ENCODE measurements at regions not wholly inside any gene's neighbourhood (a gene's known extent, or its start where the extent isn't known, plus 50 kb on each side); places are given as distances from the start of the nearest gene placed in this dataset.

GRCh38 chr4:52234561-52235440 lies 183.7 kb downstream of the SPATA18 start:
- peak; percentile 16 to 75 (median 73) for DNase-seq

- DNase-seq, result peak in 1 of 3 experiments; percentile 39
These were observed 184.6 kb downstream of the SPATA18 start for GRCh38 chr4:52235552-52236201.

- DNase-seq, result no peak
These were observed 190.8 kb downstream of the SPATA18 start for GRCh38 chr4:52241916-52242315.

GRCh38 chr4:52243367-52243766 lies 192.3 kb downstream of the SPATA18 start:
- no peak for DNase-seq

GRCh38 chr4:52244103-52244775 lies 193.1 kb downstream of the SPATA18 start:
- DNase-seq, result peak in 2 of 3 experiments; percentile 69 to 83

- peak; percentile 27 to 77 (median 35) for DNase-seq
These were observed 193.7 kb downstream of the SPATA18 start for GRCh38 chr4:52244848-52245247.

GRCh38 chr4:52246827-52247226 lies 195.7 kb downstream of the SPATA18 start:
- no peak for DNase-seq

- no peak for DNase-seq
These were observed 196.8 kb downstream of the SPATA18 start for GRCh38 chr4:52247941-52248340.

GRCh38 chr4:52248820-52249219 lies 197.7 kb downstream of the SPATA18 start:
- peak in 1 of 3 experiments; percentile 39 for DNase-seq

- DNase-seq, result no peak
These were observed 198.5 kb downstream of the SPATA18 start for GRCh38 chr4:52249581-52249980.

GRCh38 chr4:52250154-52250553 lies 199.1 kb downstream of the SPATA18 start:
- peak in 2 of 3 experiments; percentile 18 to 86 for DNase-seq

GRCh38 chr4:52251864-52252263 lies 200.8 kb downstream of the SPATA18 start:
- no peak for DNase-seq

GRCh38 chr4:52253025-52253424 lies 201.9 kb downstream of the SPATA18 start:
- DNase-seq, result no peak

- no peak for DNase-seq
These were observed 205.4 kb downstream of the SPATA18 start for GRCh38 chr4:52256522-52256921.

GRCh38 chr4:52259978-52260377 lies 208.9 kb downstream of the SPATA18 start:
- peak in 1 of 3 experiments; percentile 26 for DNase-seq

- DNase-seq, result no peak
These were observed 209.6 kb downstream of the SPATA18 start for GRCh38 chr4:52260514-52261210.

- no peak for DNase-seq
These were observed 212.5 kb downstream of the SPATA18 start for GRCh38 chr4:52263607-52264006.

- peak in 1 of 3 experiments; percentile 13 for DNase-seq
These were observed 214.8 kb downstream of the SPATA18 start for GRCh38 chr4:52265781-52266525.

GRCh38 chr4:52266537-52267137 lies 215.5 kb downstream of the SPATA18 start:
- DNase-seq, result no peak

GRCh38 chr4:52269761-52270160 lies 218.7 kb downstream of the SPATA18 start:
- DNase-seq, result no peak

GRCh38 chr4:52273885-52274284 lies 222.8 kb downstream of the SPATA18 start:
- no peak for DNase-seq

Measured in NCI-H1417 (cell line).